ENCODE measurements at regions not wholly inside any gene's neighbourhood (a gene's known extent, or its start where the extent isn't known, plus 50 kb on each side); places are given as distances from the start of the nearest gene placed in this dataset.

DNA sequence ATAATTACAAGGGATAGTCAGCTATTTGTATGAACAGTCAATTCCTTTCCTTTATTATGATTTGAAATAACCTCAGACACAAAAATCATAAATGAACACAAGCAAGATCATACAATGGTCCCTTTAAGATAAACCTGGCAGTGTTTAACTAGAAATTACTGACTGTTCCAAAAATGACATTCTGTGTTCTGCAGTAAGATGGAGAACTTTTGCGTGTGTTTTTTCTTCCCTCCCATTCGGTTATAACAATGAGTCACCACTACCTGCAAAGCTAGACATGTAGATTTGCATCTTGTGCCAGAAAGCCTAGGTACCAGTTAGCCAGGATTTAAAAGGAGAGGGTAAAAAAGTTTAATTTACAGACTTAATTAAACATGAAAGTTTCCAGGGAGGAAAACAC lies 248.2 kb upstream of the ADAMTS9 start:
- no peak for DNase-seq

DNA sequence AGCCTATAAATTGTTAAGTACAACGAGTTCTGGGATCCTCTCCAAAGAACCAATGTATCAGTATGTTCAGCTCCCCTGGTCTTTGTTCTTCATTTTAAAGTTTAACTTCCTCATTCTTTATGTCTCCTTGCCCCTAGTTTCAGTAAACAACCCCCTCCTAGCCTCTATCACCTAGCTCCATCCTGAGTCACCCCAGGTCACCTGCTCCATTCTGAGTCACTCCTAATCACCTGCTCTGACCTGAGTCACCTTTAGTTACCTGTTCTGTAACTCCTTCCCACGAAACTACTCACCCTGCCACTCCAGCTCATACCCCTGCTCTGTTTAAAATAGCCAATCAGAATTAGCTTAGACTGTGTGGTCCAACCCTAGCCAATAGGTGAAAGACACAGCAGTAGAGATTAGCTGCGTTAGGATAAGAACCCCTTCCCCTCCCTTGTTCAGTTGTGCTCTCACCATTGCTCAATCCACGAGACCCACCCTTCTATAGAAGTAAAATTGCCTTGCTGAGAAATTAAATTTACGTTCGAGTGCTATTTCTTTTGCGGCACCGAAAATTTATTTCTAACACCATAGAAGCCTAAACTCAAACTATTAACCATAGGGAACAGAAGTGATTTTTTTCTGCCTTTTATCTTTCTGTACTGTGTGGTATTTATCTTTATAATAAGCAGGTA lies 245.0 kb upstream of the ADAMTS9 start:
- DNase-seq, result no peak

DNA sequence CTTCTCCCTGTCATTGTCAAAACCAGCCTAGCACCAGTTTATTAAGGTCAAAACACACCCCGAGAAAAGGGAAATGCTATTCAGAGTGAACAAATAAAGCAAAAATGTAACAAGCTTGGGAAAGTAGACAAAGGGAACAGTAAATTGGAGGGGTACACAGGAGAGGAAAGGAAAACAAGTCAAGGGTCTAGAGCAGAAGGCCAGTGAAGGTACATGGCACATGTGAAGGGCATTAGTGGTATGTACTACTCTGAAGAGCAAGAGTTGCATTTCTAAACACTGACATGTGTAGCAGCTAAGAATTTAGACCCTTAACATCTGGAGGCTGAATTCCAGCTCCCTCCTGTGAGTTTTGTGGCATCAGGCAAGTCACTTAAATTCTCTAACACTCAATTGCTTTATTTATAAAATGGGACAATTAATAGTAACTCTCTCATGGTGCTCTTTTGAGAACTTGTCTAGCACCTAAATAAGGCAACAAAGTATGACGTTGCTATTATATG lies 244.3 kb upstream of the ADAMTS9 start:
- no peak for DNase-seq

DNA sequence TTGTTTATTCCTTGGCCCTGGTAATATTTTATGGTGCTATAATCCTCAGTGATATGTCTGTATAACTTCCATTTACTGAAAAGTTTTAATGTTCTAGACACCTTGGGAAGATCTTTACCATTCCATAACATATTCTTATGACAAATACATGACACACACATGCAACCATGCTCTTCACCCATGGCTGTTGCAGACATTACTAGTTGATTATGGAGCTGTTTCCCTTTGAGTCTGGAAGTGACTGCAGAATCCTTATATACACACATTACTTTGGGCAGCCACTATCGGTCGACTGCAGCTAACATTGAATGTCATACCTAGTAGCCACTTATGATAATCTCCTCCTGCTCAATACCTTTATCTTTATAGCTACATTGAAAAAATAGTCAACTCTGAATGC lies 243.1 kb upstream of the ADAMTS9 start:
- no peak for DNase-seq

DNA sequence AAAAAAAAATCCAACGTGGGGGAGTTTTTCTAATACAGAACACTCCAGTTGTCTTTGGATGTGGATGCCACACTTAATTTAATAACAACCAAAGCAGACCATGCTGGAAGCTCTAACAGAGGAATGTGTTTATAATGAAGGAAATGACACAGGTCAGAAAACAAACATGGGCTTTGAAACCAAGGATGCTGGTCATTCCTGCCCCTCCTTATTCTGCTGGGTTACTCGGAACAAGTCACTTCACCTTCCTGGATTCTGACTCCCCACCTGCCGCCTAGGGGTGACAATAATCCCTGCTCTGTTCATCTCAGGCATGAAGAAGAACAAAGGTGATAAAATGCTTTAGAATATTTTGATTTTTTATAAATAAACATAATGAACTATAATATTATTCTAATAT lies 240.9 kb upstream of the ADAMTS9 start:
- DNase-seq, result no peak

DNA sequence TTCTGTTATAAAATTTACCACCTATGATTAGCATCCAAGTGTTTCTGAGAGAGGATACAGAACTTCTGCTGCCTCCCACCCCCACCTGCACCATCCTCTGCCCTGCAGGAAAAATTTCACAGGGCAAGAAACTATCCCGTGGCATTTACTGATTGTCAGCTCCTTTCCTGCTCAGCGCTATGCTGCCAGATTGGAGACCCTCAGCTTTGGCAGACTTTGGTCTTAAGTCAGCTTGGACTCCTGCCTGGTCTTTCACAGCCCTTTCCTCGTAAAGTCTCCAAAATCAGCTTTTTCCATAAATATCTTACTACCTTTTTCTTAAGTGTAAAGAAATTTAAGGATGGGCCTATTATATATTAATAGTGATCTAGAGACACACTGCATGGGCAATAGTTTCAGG lies 239.9 kb upstream of the ADAMTS9 start:
- no peak for DNase-seq

DNA sequence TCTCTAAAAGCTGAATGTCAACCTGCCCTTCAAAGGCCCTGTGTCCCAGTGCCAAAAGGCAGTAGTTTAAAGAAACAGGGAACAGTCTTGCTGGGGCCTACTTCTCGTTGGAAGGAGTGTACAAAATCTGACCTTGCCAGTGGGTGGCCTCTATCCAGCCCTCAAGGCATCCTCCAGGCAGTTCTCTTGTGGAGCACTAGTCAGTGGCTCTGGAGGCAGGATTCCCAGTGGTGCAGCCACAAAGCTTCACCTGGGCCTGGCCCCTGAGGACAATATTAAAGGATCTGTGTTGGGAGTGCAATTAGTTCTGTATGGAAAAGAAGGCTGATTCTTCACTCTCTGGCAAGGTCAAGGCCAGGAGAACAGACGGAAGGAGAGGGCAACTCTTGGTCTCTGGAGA lies 237.8 kb upstream of the ADAMTS9 start:
- no peak for DNase-seq

DNA sequence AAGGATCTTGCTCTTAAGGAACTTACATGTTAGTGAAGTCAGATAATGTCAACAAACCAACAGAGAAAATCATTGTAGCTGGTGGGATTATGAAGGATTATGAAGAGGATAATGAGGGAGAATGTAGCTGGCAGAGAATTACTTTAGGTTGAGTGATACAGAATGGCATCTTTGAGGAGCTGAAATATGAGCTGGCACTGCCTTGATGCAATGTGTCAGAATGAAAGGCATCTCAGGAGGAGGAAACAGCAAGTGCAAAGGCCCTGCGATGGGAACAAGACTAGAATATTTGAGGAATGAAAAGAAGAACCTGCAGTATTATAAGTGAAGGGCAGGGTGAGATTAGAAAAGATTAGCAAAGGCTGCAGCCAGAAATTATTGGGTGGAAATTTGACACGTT lies 237.2 kb upstream of the ADAMTS9 start:
- no peak for DNase-seq

DNA sequence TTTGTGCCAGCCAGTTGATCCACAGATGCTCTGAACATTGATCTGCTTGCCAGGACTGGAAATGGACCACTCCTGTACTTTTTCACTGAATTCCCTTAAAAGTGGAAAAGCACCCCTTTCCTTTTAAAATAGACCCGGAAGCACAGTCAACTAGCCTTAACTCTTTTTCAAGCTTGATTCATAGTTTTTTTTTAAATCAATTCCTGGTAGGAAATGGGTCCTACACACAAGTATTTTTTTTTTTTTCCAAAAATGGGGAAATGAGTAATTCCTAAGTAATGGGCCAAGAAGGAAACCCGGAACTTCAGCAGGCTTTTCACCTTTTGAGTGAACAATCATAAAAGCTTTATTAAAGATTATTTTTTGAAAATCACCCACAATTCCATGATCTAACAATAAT lies 234.4 kb upstream of the ADAMTS9 start:
- DNase-seq, result no peak

DNA sequence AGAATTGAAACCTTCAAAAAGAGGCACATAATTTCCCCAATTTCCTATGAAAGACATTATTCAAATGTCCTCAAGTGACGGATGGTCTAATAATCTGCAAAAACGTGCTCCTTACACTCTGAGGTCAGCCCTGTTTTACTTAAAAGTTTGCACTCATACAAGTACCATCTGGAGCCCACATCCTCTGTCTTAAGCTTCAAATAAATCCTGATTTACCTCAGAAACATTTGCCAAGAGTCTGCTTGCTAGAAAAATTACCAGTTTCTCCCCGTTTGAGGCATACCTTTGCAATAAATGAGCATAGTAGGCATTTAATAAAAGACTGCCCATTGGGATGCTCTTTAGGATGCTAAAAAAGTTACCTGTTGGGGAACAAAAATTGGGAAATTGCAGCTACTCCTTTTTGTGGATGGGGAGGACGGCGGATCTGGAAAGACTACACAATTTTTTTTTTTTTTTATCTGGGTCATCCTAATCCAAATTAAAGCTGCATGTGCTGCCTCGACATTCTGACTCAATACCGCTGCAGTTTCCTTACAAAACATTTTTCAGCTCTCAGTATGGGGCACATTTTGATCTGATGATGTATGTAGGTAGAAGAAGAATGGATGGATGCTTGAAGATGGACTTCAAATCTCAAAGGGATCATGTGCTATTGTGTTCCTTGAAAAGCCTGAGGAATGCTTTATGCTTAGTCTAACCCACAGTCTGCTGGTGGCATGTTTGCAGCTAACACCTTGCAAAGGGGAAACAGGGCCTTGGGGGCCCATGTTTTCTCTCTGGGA lies 233.7 kb upstream of the ADAMTS9 start:
- no peak for DNase-seq

DNA sequence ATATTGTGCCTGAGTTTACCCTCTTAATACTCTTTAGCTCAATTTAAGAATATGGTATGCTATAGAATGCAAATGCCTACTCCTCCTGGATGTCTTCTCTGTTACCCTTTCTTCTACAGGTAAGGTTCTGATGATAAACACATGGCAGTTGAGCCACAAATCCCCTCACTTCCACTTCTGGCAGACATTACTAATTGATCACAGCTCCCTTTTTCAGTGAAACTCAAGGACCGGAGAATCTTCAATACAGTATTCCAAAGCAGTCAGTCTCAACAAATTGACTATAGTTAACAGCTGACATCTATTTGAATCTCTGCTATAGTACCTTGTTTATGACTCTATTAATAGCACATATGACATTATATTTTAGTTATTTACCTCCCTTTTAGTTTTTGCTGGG lies 232.1 kb upstream of the ADAMTS9 start:
- DNase-seq, result no peak

DNA sequence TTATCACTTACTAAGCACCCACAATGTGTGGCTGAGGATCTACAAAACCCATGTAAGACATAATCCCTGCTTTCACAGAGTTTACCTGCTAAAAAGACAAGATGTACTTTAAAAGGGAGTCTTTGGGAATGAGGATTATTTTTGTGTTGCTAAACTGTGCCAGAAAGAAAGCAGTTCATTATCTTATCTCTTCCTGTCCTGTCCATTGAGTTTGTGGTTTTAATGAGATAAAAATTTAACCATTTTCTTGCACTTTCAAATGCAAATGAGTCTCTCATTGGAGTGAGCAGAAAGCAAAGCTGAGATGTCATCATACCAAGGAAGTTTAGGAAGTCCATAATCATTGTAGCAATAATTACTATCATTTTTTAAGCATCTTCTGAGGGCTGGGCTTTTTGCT lies 231.2 kb upstream of the ADAMTS9 start:
- no peak for DNase-seq

DNA sequence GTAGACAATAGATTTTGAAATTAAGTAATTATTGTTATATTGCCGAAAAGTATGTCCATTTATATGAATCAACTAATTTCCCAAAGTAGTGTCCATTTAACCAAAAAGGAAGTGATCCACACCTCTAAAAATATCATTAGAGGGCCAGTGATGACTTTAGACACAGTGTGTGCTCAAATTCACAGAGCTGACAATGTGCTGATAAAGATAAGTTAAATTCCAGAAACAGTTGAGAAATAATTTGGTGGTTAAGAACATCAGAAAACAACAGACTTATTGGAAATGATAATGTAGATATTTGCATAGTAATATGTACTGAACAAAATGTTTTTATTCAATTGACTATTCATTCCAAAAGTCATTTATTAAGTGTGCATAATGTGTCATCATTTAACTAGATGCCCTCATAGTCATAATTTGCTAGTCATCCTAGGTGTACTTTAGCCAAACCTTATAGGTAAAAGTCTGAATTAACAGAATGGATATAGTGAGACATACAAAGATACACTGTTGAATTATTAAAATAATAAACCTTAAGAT lies 230.2 kb upstream of the ADAMTS9 start:
- no peak for DNase-seq

DNA sequence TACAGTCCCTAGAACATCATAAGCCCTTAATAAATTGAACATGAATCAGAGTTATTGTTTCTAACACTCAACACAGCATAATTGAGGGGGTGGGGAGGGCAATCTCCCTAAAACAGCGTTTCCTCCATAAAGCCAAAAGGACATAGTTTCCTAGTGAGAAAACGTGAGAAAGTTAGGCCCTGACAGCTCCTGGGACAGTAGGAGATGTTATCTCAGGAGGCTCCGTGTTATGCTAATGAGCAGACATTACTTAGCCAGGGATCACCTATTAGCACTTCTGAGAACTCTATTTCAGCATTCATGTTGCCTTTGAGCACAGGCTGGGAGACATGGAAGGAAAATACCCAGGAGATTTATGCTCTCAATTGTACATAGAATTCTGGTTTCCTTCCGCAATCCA lies 229.1 kb upstream of the ADAMTS9 start:
- DNase-seq, result no peak

DNA sequence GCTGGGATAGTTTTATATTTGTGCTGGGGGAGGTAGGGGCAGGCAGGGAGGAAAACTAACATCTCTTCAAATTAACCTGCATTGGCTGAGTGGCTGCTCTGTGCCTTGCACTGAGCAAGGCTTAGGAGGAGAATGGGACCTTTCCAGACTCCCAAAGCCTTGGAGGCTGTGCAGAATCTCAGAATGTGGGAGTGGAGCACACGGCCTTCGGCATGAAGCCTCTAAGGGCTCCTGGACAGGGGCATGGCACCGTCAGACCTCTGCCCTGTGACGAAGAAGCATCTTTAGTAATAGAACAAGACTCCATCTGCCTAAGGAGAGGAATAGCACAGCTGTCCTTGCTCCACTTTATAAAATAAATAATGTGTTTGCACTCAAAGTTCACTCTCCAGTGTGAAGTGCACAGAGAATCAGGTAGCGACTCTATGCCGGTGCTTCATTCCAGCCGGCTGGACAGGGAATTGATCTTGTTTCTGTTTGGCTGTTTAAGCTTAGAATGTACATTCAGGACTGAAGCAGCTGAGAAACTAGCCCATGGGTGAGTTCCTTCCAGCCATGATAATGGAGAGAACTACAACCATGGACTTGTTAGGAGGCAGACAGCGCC lies 228.5 kb upstream of the ADAMTS9 start:
- no peak for DNase-seq

DNA sequence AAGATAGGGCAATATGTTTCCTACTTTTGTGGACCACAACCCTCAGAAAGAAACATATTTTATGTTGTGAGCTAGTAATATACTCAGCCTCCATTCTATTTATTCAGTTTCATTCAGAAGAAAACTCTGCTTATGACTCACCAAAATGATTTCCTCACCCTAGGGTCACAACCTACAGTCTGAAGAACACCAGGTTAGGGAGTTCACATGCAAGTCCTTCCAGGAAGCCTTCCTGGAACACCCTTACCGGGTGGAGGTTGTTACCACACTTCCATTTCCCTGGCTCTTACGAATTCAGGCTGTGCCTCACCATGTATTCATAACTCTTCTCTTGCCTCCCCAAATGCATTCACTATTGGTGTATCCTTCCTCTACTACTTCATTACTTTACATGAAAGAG lies 228.0 kb upstream of the ADAMTS9 start:
- no peak for DNase-seq

DNA sequence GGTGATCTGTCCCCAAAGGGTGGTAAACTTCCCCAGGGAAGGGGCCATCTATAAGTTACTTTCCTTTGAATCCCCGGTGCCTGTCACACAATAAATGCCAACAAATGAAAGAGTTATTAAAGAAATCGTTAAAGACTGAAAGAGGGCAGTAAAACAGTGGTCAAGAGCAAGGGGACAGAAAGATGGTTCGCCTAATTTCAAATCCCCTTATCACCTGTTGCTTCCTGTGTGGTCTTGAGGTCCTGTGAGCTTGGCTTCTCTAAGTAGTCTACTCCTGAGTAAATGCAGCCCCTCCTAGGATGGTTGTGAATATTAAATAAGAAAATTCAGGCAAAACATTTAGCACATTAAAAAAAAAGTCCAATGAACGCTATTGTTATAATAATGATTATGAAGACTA lies 225.7 kb upstream of the ADAMTS9 start:
- DNase-seq, result no peak

DNA sequence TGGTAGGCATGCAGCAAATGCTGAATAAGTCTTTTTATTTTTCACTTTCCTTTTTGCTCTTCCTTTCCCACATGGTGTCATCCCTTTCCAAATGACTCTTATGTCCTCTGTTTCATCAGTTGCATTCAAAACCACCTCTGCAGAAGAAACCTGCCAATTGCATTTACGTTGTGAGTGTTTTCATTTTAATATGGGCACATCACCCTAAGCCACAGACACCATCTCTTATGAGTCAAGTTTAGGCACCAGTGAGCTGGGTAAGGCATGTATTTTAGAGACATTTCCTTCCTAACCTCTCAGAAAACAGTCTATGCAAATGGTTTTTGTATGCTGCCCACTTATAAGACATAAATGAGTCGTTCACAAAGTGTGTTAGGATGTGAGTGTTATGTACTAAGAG lies 223.3 kb upstream of the ADAMTS9 start:
- no peak for DNase-seq

DNA sequence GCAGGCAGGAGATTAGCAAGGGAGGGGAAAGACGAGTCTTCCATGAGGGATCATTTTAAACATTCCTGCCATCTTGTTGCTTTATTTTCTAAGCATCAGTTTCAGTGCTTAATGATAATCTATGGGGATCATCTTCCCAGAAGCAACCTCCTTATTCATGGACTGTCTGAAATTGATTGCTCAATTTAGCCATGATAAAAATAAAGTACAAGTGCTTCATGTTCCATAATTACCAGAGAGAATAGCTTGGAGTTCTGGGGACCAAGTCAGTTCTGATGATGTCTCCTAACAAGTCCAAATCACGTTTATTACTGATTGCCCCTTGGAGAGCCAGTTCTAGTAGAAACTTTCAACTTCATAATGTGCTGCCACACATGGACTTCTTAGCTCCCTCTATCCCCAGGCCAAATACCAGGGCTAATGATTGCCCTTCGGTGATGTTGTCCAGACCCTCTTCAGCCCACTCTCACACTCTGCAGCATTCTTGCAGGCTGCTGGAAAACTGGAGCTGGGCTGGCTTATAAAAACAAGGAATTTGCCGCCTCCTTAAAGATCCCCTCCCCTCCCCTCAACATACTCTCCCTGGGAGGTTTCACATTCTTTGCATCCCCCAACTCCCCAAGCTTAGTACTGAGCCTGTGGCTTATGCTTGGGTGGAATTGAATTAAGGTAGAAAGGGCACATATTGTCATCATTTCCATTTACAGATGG lies 222.1 kb upstream of the ADAMTS9 start:
- DNase-seq, result no peak

DNA sequence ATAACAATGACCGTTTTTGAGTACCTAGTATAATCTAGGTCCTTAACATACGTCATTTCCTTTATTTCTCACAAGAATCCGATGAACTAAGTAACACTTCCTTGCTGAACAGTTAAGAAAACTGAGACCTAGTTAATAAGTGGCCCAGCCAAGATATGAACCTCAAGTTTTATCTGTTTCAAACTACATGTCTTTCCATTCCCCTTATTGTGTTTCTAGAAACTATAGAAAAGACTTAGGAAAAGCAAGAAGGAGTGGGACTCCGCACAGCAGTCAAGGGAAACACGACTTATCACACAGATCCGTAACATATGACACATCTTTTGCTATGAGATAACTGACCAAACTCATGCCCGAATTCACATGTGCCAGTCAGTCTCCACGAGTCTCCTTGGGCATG lies 221.2 kb upstream of the ADAMTS9 start:
- DNase-seq, result no peak

DNA sequence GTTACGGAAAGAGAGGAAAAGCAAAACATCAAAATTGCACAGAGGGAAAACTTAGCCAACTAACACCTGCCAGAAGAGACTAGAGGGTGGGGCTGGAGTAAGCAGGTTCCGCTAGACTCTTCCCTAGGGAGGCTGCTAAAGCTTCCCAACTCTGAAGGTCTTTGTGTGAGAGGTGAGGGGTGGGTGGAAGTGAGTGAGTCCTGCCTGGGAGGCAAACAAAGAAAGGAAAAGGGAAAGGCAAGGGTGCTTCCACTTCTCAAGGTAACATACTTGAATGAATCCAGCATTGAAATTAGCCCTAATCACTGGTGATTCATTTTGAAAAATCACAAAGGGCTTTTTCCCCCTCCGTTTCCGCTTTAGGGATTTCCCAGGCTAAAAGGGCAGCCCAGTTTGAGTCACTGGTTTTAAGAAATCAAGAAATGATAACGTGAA lies 220.5 kb upstream of the ADAMTS9 start:
- no peak for DNase-seq

DNA sequence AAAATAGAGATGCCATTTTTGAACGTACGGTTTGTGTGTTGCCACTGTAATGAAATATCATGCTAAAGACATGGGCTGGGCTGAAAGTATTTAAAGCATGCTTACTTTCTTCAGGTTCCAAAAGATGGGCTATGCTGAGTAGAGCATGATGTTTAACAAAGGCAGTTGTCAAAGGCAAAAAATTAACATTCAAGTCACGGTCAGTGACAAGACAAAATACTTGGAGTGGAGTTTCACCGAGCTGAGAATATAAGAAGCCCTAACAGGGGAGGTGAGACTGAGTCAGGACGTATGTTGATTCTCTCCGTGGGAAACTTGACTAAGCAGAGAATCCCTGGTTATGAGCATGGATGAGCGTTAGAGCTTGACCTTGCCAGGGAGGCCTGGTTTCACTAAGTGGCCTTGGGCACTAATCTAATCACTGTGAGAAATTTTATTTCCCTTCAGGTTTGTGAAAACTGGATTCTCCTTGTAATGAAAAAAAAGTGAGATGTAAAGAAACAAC lies 218.2 kb upstream of the ADAMTS9 start:
- DNase-seq, result no peak

DNA sequence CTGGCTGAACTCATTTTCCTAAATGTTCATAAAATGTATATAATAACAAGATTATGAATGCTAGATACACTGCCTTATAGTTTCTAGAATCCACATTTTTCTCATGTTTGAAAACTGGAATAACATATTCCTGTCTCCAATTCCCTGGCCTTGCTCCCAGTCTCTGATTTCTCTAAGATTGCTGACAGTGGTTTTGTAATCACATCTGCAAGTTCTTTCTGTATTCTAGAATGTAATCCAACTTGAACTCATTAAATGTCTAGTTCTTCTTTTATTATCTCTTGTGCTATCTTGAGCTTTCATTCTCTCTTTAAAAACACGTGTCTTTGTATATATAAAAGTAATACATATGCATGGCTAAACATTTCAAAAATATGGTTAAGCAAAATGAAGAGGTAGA lies 215.2 kb upstream of the ADAMTS9 start:
- no peak for DNase-seq
